GM21390 (cell line): ENCODE measurements at regions not wholly inside any gene's neighbourhood (a gene's known extent, or its start where the extent isn't known, plus 50 kb on each side); places are given as distances from the start of the nearest gene placed in this dataset.
"Not testable (repeated sequence)": the region's sequence is repeated elsewhere in the genome, so short reads cannot be mapped to it uniquely, and the experiment has no call there.

Experiments used
- ATAC-seq: cut with Tn5 transposase; IDR thresholded peaks from one replicate; pipeline ENCODE4 v1.9.1; 2021; ENCODE audit not compliant: unreplicated experiment

DNA sequence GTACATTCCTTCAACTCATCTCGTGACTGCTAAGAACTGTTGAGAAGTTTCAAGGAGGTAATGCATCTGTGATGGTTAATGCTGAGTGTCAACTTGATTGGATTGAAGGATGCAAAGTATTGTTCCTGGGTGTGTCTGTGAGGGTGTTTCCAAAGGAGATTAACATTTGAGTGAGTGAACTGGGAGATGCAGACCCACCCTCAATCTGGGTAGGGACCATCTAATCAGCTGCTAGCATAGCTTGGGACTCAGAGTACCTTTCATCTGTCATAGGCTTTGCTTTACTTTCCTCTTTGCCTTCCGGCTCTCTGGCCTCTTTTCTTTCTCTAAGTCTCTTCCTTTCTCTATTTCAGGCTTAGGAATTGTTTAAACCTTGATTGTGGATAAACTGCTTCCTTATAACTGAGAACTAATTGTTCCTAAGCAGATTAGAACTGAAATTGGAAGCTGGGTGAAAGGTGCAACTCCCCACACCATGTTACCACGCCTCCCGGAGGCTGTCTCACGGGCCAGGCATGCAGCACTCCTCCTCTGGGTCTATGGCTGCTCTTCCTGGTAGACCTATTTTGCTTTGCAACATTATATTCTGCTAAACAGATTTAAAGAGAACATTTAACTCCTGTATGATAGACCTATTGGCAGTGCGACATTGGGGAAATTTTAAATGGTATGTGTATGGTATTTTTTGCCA, 298.2 kb downstream of the CCSER2 start:
- no peak for ATAC-seq

DNA sequence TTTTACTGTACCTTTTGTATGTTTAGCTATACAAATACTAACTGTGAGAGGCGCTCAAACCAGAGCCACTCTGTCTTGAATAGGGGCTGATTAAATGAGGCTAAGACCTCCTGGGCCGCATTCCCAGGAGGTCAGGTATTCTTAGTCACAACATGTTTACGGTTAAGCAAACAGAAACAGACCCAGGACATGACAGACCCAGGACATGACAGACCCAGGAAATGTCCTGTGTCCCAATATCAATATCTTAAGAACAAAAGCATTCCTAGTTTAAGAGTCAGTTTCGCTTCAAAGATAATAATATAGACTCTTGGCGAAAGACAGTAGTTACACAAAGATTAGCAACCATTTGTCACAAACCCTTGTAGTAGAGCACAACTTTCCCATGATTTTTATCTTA, 304.5 kb downstream of the CCSER2 start:
- ATAC-seq: no peak

DNA sequence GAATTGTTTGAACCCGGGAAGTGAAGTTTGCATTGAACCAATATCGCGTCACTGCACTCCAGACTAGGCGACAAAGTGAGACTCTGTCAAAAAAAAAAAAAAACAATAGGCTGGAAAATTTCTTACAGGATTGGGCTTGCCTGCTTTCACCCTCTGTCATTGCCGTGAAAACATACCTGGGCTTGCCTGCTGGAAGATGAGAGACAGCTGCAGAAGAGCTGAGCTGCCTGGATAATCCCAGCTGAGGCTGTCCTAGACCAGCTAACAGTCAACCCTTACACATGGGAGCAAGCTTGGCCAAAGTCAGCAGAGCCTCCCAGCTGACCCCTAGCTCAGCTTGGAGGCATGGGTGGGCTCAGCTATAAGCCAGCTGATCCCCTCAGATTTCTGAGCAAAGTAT, 306.2 kb downstream of the CCSER2 start:
- ATAC-seq: no peak

DNA sequence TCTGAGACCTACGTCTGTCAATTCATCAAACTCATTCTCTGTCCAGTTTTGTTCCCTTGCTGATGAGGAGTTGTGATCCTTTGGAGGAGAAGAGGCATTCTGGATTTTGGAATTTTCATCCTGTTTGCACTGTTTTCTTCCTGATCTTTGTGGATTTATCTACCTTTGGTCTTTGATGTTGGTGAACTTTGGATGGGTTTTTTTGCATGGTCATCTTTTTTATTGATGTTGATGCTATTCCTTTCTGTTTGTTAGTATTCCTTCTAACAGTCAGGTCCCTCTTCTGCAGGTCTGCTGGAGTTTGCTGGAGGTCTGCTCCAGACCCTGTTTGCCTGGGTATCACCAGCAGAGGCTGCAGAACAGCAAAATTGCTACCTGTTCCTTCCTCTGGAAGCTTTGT, 322.2 kb downstream of the CCSER2 start:
- not testable (repeated sequence) for ATAC-seq

DNA sequence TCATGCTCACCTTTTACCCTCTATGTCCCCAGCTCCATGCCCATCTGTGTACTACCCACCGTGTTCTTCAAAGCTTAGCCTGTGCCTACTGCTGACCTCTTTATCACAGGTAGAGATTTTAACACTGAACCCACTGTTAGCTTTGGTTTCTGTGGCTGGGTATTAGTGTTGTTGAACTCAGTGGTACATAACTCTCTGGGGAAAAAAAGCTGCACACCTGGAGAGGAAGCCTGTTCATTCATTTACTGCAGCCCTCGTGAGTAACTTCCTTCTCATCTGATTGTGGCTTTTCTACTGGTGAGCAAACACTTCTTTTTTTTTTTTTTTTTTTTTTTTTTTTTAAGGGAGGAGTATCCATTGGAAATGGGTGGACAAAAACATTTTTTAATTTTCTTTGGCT, 326.3 kb downstream of the CCSER2 start:
- no peak for ATAC-seq

DNA sequence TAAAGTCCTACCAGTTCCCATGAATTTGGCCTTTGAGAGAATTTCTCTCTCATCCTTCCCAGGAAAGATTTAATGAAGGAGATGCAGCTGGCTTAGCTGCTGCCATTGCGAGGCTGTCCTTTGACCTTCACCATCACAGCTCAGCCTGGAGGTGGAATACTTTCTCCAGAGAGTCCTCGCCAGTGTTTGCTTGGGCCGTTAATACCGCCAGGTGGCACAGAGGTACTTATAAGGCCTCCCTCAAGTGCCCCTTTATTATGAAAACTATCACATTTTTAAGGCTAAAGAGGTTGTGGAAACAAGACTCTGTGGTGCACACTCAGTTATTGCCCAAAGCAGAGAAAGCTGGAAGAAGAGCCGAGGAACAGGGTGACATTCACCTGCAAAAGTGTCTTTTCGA, 330.6 kb downstream of the CCSER2 start:
- no peak for ATAC-seq

DNA sequence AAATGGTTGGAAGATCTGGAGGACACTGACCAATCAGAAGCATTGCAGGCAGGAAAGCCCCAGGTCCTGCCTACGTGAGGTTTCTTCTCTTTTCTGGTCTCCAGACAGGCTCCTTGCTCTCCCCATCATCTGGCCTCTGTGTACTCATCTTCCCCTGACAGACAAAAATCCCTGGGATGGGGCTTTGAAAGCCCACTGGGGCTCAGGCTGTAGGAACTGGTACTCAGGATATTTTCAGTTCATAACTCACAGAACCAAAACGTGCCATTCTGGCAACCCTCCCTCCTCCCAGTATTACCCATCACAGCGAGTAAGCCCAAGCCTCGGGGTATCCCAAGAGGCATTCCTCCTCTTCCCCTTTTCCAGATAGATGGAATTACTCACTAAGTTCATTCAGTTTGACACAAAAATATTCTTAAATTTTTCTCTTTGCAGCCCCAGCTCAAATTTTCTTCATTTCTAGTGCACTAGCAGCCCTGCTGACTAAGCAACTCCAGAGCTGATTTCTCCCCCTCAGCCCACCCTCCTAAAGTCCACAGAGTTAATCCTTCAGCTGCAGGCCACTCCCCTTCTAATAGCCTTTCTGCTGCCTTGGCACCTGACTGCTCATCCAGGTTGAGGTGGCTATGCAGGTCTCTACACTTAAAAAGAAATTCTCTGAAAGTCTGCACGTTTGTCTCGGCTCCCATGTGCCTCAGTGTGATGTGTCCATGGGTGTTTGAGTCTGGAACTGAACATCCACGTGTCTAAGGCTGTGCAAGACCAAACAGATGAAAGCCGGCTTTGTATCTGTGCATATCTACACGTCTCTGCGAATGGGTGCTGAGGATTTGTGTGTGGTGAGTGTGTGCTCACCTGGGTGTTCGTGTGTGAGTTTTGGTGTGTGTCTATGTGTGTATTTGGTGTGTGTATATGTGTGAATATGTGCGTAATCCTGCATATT, 331.4 kb downstream of the CCSER2 start:
- no peak for ATAC-seq

DNA sequence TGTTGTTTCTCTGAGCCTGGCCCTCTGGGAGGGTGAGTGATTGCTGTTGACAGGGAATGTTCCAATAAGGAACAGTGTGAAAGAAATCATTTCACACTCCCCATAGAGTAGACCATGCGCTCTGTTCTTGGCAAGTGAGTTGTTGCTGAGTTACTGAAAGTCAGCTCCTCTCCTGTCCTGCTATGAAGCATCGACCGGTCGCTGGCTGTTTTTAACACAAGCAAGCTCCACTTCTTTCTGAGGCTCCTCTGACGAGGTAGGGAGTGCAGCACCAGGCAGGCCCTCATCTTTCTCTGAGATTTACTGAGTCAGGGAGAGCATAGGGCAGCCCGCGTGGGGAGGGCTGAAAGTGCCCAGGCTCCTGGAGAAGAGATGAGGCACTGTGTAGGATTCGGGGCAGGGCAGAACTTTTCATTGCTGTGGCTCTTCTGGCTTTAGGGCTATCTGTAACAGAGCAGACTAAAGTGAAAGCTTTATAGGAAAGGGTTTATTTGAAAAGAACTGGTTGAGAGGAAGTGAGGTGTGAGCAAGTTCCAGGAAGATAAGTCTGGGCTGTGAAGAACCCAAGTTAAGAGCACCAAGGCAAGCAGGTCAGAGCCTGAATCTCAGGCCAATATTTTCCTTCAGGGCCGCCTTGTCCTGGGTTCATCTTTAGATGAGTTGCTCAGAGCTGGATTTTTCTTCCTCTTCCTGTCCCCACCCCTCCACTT, 332.2 kb downstream of the CCSER2 start:
- ATAC-seq: no peak

DNA sequence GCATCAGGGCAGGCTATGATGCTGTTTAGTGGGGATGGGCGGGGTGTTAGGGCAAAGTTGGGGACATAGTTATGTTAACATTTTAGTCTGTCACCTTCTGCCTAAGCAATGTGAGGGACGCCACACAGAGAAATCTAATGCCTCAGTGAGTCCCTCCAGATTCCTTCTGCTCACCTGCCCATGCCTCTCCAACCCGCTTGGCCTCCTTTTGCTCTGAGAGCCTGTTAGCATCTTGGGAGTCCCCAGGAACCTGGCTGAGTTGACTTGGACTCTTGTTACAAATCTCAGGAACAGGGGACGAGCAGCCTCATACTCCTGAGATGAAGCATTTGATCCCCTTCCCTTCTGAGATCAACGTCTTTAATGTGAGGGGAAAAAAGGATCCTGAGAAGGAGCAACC, 336.8 kb downstream of the CCSER2 start:
- no peak for ATAC-seq

DNA sequence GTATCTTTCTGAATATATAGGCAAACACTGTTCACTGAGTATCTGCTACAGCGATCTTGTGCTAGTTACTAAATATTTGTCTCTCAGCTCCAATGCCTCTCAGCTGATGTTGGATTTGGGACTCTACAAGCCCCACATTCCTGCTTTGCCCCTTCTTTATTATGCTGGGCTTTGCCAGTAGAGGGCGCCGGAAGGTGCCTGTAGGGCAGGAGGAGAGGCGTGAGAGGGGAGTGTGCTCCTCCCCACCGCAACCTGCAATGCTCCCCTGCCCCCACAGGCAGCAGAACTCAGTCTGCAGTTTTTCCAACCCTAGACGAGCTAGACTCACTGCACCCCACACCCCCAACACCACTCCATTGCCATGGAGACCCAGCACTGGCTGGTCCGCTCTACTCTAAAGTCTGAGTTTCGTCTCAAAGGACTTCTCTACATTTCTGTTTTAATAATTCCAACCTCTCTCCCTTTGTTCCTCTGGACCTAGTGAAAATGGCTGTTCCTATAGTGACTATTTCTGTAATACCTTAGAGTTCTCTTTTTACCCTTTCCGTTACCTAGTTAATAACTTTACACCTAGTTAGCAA, 337.6 kb downstream of the CCSER2 start:
- ATAC-seq: peak; percentile 85

DNA sequence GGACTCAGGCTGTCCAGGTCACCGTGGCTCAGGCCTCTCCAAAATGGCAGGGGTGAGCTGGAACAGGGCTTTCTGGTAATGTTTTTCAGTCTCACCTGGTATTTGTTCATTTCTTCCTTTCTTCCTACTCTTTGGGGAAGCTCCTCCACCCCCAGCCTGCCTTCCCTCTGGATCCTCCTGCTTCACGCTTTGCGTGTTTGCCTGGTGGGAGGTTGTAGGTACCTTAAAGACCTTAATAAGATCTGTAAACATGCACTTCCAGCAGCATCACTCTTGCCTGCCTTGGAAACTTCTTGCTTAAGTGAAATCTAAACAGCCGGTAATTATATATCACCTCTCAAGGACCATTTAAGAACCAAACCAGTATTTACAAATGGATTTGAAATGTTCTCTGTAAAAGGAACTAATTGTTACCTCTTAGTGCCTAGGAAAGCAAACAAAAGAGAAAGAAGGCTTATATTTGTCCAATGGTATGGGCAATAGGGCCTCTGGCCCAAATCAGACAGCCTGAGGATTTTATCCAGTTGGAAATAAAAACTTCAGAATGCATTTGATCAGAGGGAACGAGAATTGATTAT, 339.9 kb downstream of the CCSER2 start:
- ATAC-seq: no peak

DNA sequence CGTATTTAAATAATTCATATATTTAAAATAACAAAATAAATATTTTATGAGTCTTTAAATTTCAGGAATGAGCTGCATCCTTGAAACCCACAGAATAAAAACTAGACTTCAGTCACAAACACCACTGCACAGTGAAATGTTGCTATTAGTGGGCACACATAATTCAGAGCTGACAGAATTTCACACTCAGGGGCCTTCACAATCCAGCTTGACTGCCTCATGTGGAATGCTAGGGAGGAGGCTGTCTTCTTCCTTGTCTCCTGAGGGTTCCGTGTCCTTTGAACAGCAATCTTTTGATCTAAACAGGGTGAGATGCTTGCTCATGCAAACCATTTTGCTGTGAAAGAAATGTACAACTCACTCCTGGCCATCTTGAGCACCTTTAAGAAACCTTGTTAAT, 346.7 kb downstream of the CCSER2 start:
- ATAC-seq: no peak

DNA sequence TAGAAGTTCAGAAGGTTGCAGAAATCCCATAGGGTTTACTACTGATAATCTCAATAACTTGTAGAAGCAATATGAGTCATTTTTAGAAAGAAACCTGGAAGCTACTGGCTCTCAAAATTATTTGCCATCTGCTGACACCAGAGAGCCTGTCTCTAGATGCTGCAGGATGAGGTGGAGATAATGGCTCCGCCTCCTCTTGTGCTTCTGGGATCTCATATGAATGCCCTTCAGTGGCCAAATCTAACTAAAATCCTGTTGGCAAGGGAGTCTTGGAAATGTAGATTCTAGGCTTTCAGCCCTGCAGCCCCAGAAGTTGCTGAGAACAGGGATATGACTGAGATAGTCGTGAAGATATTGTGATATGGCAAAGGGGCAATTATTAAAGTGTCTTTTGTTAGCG, 348.1 kb downstream of the CCSER2 start:
- no peak for ATAC-seq

DNA sequence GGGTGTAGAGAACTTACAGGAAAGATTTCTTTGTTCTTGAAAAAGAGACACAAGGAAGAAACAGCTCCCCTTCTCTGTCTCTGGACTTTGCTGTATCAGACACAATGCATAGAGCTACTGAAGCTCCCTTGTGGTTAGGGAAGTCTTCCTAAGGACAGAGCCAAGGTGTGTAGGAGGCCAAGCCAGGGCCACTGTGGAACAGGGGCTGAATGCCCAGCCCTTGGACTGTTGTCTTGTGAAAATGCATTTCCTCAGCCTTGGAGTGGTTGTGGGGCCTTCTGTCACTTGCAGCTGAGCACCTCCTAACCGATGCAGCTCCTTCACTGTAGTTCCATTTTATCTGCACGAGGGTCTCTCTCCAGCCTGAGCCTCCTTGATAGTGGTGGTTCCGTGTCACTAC, 353.4 kb downstream of the CCSER2 start:
- no peak for ATAC-seq

DNA sequence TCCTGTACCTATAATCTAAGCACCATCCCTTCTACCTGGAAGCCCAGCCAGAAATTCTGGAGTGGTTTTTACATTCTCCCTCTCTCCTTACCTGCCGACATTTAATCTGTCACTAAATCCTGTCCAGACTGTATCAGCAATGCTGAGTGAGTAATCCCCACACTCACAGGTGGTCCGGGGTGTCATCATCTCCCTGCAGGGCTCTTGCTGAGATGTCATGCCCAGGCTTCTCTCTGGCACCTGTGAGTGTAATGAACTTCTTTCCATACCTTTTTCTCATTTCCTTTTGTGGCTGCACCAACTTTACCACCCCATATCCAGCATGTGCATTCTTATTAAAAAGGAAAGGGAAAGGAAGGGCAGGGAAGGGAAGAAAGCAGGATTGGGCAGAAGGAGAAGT, 355.2 kb downstream of the CCSER2 start:
- no peak for ATAC-seq

DNA sequence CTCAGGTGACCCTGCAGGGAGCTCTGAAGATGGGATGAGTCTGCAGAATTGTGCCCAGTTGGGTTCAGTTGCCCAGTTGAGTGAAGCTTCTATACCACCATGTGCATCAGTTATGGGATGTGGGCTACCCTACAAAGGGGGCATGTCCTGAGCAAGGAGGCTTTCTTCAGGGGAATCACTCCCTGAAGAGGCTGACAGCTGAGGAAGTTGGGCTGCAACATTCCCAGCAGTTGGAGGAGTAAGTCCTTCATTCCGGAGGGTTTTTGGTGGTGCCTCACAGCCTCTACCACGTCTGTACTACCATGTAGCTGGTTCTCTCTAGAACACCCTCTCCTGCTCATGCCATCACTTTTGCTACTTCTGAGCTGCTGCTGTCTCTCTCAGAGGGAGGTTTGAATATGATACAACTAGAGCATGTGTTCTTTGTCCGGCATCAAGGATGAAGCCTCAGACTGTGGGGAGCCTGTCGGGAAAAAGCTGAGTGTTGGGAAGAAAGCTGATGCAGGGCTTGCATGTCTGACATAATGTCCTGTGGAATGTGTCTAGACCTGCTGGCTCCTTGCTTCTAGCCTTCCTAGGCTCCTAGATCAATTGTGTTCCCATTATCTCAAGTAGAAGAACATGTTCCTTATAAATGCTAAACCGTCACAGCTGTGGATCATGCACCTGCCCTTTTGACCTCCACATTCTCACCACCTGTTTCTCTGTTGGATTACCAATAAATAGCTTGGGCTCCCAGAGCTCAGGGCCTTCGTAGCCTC, 355.8 kb downstream of the CCSER2 start:
- no peak for ATAC-seq

DNA sequence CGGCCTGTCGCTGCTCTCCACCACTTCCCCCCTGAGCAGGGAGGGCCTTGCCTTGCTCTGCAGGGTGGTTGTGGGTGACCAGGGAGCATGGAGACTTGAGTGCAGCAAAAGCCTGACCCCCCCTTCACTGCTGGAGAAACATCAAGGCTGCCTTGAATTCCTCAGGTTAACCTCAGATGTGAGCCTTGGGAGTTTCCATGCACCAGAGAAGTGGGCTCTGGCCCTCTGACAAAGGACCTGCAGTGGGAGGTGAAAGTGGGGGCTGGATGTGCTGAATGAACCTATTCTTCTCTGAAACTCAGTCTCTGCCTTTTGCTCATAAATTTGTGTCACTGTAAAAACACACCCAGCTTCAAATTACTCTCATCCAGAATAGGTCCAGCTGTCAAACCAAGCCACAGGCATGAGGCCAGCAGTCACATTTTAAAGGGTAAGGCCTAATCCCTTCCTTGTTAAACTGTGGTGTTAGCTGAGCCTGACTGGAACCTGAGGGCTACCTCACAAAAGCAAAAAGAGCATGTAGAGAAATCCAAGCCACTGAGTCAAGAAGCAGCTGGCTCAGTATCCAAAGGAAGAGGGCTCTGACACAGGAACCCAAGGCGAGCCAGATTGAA, 356.8 kb downstream of the CCSER2 start:
- no peak for ATAC-seq

DNA sequence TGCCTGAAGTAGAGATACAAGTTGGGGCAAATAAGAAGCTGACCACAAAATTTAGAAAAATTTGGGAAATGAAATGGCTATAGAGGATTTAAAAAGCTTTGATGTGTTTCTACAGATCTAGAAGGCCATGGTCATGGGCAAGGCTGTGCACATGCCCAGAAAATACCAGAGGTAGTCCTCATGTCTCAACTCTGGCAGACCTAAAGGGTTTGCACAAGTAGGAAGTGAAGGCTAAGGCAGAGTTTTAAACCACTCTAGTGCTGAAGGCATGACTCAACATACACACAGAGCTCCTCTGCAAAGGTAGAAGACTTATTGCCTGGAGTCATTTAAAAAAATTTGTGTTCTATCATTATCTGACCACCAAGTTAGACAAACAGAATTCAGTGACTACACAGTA, 364.6 kb downstream of the CCSER2 start:
- no peak for ATAC-seq

DNA sequence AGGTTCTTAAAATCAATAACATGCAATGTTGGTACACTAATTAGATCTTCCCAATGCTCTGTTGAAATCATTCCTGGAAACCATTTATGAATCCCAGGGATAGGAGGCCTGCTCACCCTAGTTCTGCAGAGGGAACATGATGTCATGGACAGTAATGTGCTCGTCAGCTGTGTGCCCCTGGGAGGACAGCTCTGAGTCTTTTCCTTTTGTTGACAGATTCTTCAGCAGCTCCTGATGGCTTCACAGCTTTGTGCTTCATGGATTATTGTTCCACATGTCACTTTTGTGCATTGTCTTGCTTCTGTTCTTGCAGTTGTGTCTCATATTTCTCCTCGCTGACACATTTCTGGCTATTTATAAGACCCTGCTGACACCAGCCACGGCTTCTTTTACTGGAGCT, 367.5 kb downstream of the CCSER2 start:
- ATAC-seq: no peak

DNA sequence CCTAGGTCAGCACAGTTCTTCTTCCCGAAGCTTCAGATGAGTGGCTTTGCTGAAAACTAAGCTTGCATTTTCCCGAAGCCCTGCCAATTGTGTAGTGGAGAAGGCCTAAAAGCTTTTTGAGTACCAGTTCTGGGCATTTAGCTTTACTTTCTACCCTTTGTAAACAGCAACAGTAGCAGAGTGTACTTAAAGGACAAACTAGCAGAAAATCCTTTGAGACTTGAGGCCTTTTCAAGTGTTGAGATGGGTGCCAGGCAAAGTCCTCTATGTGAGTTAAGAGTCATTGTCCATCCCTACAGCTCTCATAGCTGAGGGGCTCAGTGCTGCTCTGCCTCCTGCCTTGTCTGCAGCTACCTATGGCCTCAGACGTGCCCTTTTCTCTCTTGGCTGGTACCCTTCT, 368.2 kb downstream of the CCSER2 start:
- ATAC-seq: no peak
